Adrenal gland (tissue), 5 donors: ENCODE measurements at regions not wholly inside any gene's neighbourhood (a gene's known extent, or its start where the extent isn't known, plus 50 kb on each side); places are given as distances from the start of the nearest gene placed in this dataset.

Source experiments
- POLR2A ChIP-seq, 2 donors: fragments of 450-650 bp; IDR thresholded peaks; one replicate each; pipeline ENCODE4 v1.6.1; 2017; ENCODE audit warnings: antibody characterized with exemption in 2 of 2, mild to moderate bottlenecking in 2 of 2, moderate library complexity in 1 of 2
- TF ChIP-seq, protein P1 (sequence below), 6 experiments: fragments of 450-650 bp in 4 of 6; fragments of 200-600 bp in 2 of 6; sonication (generic) in 1 of 6; IDR thresholded peaks; 1 replicate in 5 of 6; 2 replicates in 1 of 6; pipeline versions ENCODE4 v1.5.1 to v1.8.0; 2016 to 2021; ENCODE audit warnings: antibody characterized with exemption in 6 of 6, mild to moderate bottlenecking in 2 of 6, moderate library complexity in 1 of 6
- donor health status: DM: no; HTN: no; CAD: no.

DNA sequence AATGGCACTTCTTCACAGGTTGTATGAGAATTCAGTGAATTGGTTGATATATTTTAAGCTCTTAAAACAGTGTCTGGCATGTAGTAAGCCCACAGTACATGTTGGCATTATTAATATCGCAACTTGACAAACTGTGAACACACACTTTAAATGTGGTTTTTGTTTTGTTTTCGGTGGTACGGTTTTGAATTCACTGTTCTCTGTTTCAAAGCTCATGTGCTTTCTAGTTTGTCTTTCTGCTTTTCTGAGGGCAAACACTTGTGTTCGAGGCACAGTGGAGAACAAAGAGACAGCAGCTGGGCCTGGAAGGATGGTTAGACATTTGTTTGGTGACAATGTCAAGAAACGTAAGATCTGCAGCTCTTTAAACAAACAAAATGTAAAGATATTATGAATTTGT is 276.5 kb upstream of the MC4R start:
- no peak for TF ChIP-seq POLR2A (IDR thresholded peaks at IDR 0.05)
- TF ChIP-seq, protein P1, sequence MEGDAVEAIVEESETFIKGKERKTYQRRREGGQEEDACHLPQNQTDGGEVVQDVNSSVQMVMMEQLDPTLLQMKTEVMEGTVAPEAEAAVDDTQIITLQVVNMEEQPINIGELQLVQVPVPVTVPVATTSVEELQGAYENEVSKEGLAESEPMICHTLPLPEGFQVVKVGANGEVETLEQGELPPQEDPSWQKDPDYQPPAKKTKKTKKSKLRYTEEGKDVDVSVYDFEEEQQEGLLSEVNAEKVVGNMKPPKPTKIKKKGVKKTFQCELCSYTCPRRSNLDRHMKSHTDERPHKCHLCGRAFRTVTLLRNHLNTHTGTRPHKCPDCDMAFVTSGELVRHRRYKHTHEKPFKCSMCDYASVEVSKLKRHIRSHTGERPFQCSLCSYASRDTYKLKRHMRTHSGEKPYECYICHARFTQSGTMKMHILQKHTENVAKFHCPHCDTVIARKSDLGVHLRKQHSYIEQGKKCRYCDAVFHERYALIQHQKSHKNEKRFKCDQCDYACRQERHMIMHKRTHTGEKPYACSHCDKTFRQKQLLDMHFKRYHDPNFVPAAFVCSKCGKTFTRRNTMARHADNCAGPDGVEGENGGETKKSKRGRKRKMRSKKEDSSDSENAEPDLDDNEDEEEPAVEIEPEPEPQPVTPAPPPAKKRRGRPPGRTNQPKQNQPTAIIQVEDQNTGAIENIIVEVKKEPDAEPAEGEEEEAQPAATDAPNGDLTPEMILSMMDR (IDR thresholded peaks at IDR 0.05) = no peak
